Esophagus squamous epithelium (tissue), 5 donors: ENCODE measurements at regions not wholly inside any gene's neighbourhood (a gene's known extent, or its start where the extent isn't known, plus 50 kb on each side); places are given as distances from the start of the nearest gene placed in this dataset.

Source experiments
- DNase-seq: peaks from one replicate; lab custom pipeline; 2025; lab: John Stamatoyannopoulos, UW
- H3K27ac ChIP-seq, 4 donors: fragments of 200-600 bp; sonication (generic); one replicate each; pipeline ENCODE4 v1.5.1; 2016 to 2019; ENCODE audit warnings: mild to moderate bottlenecking in 1 of 4
- H3K27me3 ChIP-seq, 4 donors: fragments of 200-600 bp; sonication (generic); 1 replicate in 3 of 4; 2 replicates in 1 of 4; pipeline versions ENCODE4 v1.5.1 to v1.6.0; 2017 to 2021; ENCODE audit warnings: antibody characterized with exemption in 1 of 4
- H3K36me3 ChIP-seq, 3 donors: fragments of 200-600 bp; sonication (generic); one replicate each; pipeline ENCODE4 v1.5.1; 2016 to 2019
- H3K4me1 ChIP-seq, 3 donors: fragments of 200-600 bp; sonication (generic); one replicate each; pipeline ENCODE4 v1.5.1; 2017 to 2019
- H3K4me3 ChIP-seq, 4 donors: fragments of 200-600 bp; sonication (generic); 1 replicate in 3 of 4; 2 replicates in 1 of 4; pipeline ENCODE4 v1.5.1; 2016 to 2019; ENCODE audit warnings: mild to moderate bottlenecking in 2 of 4, moderate library complexity in 1 of 4
- H3K9me3 ChIP-seq, 3 donors: fragments of 200-600 bp; sonication (generic); one replicate each; pipeline ENCODE4 v1.5.1; 2016 to 2019
- CTCF ChIP-seq, 6 experiments: fragments of 450-650 bp in 4 of 6; fragments of 200-600 bp in 2 of 6; sonication (generic) in 2 of 6; IDR thresholded peaks; one replicate each; pipeline ENCODE4 v1.5.1; 2016 to 2019; ENCODE audit warnings: antibody characterized with exemption in 6 of 6, mild to moderate bottlenecking in 4 of 6, moderate library complexity in 4 of 6
- POLR2A ChIP-seq, 4 donors: fragments of 450-650 bp; IDR thresholded peaks; one replicate each; pipeline ENCODE4 v1.6.1; 2017; ENCODE audit warnings: antibody characterized with exemption in 4 of 4, mild to moderate bottlenecking in 4 of 4, moderate library complexity in 3 of 4
- WGBS, 2 donors: methylation state at CpG; one replicate each; pipeline ENCODE4 v1.1.5; 2018; 5-methylcytosine and 5-hydroxymethylcytosine counted together
- intact Hi-C: fragments of 100-400 bp; cut with DNase I; formaldehyde crosslinking; loops from one replicate; pipeline ENCODE4 v1.15.0; 2022
- donor health status: DM: yes; HTN: yes; CAD: no.

GRCh38 chr3:6119367-6119766 is 741.5 kb upstream of the GRM7 start:
- no peak for DNase-seq
- Histone ChIP-seq H3K36me3 (no peaks in the 10 kb centered on the region), H3K4me3 (no peak overlapping the region), H3K9me3 (no peaks in the 10 kb centered on the region), H3K27me3 (no peaks in the 10 kb centered on the region), H3K27ac (no peak overlapping the region), H3K4me1 (no peaks in the 10 kb centered on the region)
- WGBS, 2 donors = 67 to 70% methylated on average over 3 of the region's 3 CpGs
- intact Hi-C loops = no loop called here
- TF ChIP-seq CTCF (IDR thresholded peaks at IDR 0.05) (no peak), POLR2A (IDR thresholded peaks at IDR 0.05) (no peak)

DNA sequence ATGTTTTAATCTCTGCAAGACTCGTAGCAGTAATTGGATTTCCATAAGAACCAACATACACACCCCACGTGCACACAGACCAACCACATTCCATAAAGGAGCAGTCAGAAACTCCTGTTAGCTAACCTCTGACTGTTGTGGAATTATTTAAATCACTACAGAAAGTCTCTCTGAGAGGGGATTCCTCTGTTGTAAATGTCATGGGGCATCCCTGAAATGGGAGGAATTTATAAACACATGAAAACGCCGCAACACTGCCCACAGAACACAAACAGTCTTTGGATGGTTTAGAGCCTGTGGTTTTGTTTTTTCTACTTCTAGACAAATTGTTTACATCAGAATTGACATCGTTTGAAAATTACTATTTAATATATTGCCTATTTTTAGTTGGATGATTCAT is 740.1 kb upstream of the GRM7 start:
- intact Hi-C loops = no loop called here
- no peaks in the 10 kb centered on the region for H3K9me3 ChIP-seq
- TF ChIP-seq CTCF (IDR thresholded peaks at IDR 0.05) (no peak), POLR2A (IDR thresholded peaks at IDR 0.05) (no peak)
- no peaks in the 10 kb centered on the region for H3K36me3 ChIP-seq
- H3K4me3 ChIP-seq = no peak overlapping the region
- WGBS, 2 donors = 44 to 47% methylated on average over 5 of the region's 5 CpGs
- DNase-seq = no peak
- no peaks in the 10 kb centered on the region for H3K27me3 ChIP-seq
- no peaks in the 10 kb centered on the region for H3K4me1 ChIP-seq
- H3K27ac ChIP-seq = no peak overlapping the region

GRCh38 chr3:6124875-6125274 is 736.0 kb upstream of the GRM7 start:
- Histone ChIP-seq H3K27me3 (no peaks in the 10 kb centered on the region), H3K4me1 (no peaks in the 10 kb centered on the region), H3K27ac (no peak overlapping the region), H3K36me3 (no peaks in the 10 kb centered on the region), H3K9me3 (no peaks in the 10 kb centered on the region), H3K4me3 (no peak overlapping the region)
- DNase-seq = no peak
- 39 to 44% methylated on average over 5 of the region's 5 CpGs for WGBS, 2 donors
- TF ChIP-seq CTCF (IDR thresholded peaks at IDR 0.05) (no peak), POLR2A (IDR thresholded peaks at IDR 0.05) (no peak)
- intact Hi-C loops = no loop called here

- intact Hi-C loops = no loop called here
- Histone ChIP-seq H3K36me3 (no peaks in the 10 kb centered on the region), H3K27ac (no peak overlapping the region), H3K4me3 (no peak overlapping the region), H3K27me3 (no peaks in the 10 kb centered on the region), H3K9me3 (no peaks in the 10 kb centered on the region), H3K4me1 (no peaks in the 10 kb centered on the region)
- TF ChIP-seq CTCF (IDR thresholded peaks at IDR 0.05) (no peak), POLR2A (IDR thresholded peaks at IDR 0.05) (no peak)
- no peak for DNase-seq
- 33 to 39% methylated on average over 3 of the region's 3 CpGs for WGBS, 2 donors
These were observed 735.4 kb upstream of the GRM7 start for GRCh38 chr3:6125520-6125919.

DNA sequence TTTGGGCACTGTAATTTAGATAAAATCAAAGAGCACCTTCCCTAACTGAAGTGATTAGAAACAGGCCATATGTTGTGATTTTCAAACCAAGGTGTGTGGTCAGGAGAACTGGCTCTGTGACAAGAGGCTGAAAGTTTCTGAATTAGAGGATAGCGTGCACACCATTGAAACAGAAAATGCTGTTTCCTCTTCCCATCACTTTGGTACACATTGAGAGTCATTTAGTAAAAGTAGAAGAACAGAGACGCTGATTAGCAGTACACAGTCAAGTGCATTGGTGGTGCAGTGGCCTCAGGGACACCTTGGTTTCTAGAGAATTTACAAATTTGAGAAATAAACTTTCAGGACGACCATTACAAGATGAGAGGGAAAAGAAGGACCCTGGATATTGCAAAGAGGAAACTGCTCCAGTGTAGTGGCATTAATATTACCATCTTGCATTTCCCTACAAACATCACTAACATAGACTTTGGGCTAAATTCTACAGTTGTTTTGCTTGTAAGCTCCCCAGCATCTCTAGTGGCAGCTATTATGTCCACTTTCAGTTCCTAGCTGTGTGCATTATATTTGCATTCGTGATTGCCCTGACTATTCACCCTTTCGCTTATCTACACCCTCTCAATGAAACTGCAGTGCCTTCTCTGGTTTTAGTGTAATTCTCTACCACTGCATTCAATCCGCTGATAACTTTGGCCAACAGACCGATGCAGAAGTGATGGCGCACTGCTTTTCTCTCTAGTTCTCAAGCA is 728.1 kb upstream of the GRM7 start:
- no peak for DNase-seq
- H3K4me3 ChIP-seq = no peak overlapping the region
- 80% methylated on average over 8 of the region's 8 CpGs for WGBS, 2 donors
- intact Hi-C loops = no loop called here
- H3K36me3 ChIP-seq = no peaks in the 10 kb centered on the region
- H3K27ac ChIP-seq = no peak overlapping the region
- no peaks in the 10 kb centered on the region for H3K4me1 ChIP-seq
- H3K9me3 ChIP-seq = no peaks in the 10 kb centered on the region
- TF ChIP-seq CTCF (IDR thresholded peaks at IDR 0.05) (no peak), POLR2A (IDR thresholded peaks at IDR 0.05) (no peak)
- H3K27me3 ChIP-seq = no peaks in the 10 kb centered on the region
